ENCODE measurements at regions not wholly inside any gene's neighbourhood (a gene's known extent, or its start where the extent isn't known, plus 50 kb on each side); places are given as distances from the start of the nearest gene placed in this dataset.

DNA sequence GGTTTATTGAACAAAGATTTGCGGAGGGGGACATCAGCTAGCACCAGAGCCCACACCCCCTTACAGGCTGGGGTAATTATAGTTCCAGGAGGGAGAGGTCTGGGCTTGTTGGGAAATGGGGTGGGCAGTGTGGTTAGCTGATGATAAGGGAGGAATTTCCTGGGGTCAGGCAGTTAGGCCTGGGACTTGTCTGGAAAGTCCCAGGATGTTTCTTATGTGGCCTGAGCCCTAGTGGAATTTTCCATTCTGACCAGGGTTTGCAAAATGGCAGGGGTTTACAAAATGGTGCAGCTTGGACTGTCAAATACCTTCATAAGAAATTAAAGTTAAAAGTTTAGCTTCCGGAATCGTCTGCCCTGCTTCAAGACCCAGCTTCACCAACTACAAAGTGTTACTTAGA, 199.1 kb downstream of the FBXO15 start:
- Histone ChIP-seq H3K4me1 (no peaks in the 10 kb centered on the region), H3K9me3 (no peaks in the 10 kb centered on the region), H3K4me3 (no peak overlapping the region), H3K36me3 (replicated peaks) (no peaks in the 10 kb centered on the region), H3K27me3 (ENCODE audit: low read depth) (no peaks in the 10 kb centered on the region)
- in situ Hi-C loops (cut with MboI; ENCODE audit: low sequenced_read_pairs), result no loop called here
- no peak for DNase-seq (ENCODE audit: low spot score in 2 of 2)

DNA sequence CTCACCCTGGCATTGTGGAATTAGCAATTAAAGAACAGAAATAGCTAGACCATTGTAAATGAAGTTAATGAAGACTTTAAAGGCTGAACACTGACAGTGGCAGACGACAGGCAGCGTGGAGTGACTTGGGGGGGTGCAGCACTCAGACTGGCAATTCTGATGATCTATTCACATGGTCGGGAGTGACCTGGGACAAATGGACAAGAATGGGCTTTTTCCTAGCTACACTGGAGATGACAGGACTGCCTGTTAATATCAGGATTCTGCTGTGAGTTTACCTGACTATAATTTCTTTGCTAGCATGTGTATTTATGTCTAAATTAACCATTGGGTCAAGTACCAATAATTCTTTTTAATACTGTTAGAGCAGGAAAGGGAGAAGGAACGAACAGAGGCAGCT, 199.6 kb downstream of the FBXO15 start:
- Histone ChIP-seq H3K9me3 (no peaks in the 10 kb centered on the region), H3K4me3 (no peak overlapping the region), H3K36me3 (replicated peaks) (no peaks in the 10 kb centered on the region), H3K4me1 (no peaks in the 10 kb centered on the region), H3K27me3 (ENCODE audit: low read depth) (no peaks in the 10 kb centered on the region)
- in situ Hi-C loops (cut with MboI; ENCODE audit: low sequenced_read_pairs), result no loop called here
- no peak for DNase-seq (ENCODE audit: low spot score in 2 of 2)

DNA sequence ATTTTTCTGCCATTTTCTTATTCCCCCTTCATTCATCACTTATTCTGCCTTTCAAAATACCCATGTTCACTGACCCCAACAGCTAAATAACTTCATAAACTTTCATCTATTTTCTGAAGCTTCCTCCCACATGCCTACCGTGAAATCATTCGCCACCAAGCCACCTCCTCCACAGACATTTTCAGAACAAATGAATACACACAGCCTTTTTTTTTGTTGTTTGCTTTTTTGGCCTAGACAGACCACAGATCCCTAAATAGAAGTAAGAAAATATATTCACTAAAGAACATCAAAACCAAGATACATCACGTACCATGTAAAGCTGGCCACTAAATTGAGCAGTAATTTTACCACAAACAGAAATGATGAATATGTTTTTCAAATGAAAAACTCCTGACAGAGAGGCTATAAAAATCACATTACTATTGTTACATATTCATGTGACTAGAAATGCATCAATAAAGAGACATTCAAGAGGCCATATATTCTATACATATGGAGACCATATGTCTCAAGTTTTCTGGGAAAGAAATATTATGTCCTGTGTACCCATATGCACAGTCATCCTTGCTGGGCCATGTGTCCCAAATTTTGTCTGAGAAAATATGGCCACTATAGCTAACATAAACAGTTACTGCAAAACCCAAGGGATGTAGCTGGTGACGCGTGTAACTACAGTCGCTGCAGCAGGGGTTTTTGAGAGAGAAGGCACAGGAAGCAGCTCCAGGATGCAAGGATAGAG, 200.3 kb downstream of the FBXO15 start:
- in situ Hi-C loops (cut with MboI; ENCODE audit: low sequenced_read_pairs), result no loop called here
- Histone ChIP-seq H3K36me3 (replicated peaks) (no peaks in the 10 kb centered on the region), H3K9me3 (no peaks in the 10 kb centered on the region), H3K4me3 (no peak overlapping the region), H3K27me3 (ENCODE audit: low read depth) (no peaks in the 10 kb centered on the region), H3K4me1 (no peaks in the 10 kb centered on the region)
- DNase-seq (ENCODE audit: low spot score in 2 of 2), result no peak

DNA sequence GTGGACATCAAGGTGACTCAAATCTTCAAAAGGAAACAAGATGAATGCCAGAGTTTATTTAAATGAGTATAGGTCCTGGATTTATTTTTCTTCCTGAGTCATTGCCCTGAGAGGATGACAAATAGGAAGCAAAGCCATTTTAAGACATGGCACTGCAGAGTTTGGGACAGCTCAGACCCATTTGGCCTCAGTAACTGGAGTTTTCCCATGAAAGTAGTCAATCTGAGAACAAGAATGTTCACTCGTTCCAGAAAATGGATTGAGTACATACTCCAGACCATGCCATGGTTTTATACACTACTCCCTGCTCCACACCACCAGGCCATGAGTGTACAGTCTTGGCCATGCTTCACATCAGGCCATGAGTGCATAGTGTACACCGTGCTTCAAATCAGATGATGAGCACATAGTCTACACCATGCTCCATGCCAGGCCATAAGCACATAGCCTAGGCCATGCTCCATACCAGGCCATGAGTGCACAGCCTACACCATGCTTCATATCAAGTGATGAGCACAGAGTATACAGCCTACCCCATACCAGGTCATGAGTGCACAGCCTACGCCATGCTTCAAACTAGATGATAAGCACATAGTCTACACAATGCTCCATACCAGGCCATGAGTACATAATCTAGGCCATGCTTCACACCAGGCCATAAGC, 202.4 kb downstream of the FBXO15 start:
- in situ Hi-C loops (cut with MboI; ENCODE audit: low sequenced_read_pairs), result no loop called here
- no peak for DNase-seq (ENCODE audit: low spot score in 2 of 2)

DNA sequence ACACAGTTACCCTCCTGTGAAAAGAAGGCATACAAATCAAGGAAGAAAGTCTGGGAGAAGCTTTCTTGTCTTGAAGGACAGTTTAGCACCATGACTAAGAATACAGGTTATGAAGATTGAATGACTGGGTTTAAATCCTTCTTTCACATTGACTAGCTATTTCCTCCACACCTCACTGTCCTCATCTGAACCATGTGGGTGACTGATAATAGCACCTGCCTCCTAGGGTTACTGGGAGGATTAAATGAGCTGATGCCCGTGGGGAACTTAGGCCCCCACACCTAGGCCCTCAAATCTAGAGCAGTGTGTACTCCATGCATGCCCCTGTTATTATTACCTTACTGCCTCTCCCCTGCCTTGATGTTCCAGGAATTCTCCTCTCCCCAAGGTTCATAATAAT, 202.9 kb downstream of the FBXO15 start:
- H3K4me1 ChIP-seq, result no peaks in the 10 kb centered on the region
- no peaks in the 10 kb centered on the region for H3K27me3 ChIP-seq (ENCODE audit: low read depth)
- H3K36me3 ChIP-seq (replicated peaks), result no peaks in the 10 kb centered on the region
- H3K4me3 ChIP-seq, result no peak overlapping the region
- DNase-seq (ENCODE audit: low spot score in 2 of 2), result no peak
- H3K9me3 ChIP-seq, result no peaks in the 10 kb centered on the region
- in situ Hi-C loops (cut with MboI; ENCODE audit: low sequenced_read_pairs), result no loop called here

More for the DNA sequence above, 202.4 kb downstream of the FBXO15 start:
- H3K4me3 ChIP-seq, result no peak overlapping the region
- H3K9me3 ChIP-seq, result no peaks in the 10 kb centered on the region
- H3K4me1 ChIP-seq, result no peaks in the 10 kb centered on the region
- H3K36me3 ChIP-seq (replicated peaks), result no peaks in the 10 kb centered on the region
- no peaks in the 10 kb centered on the region for H3K27me3 ChIP-seq (ENCODE audit: low read depth)

DNA sequence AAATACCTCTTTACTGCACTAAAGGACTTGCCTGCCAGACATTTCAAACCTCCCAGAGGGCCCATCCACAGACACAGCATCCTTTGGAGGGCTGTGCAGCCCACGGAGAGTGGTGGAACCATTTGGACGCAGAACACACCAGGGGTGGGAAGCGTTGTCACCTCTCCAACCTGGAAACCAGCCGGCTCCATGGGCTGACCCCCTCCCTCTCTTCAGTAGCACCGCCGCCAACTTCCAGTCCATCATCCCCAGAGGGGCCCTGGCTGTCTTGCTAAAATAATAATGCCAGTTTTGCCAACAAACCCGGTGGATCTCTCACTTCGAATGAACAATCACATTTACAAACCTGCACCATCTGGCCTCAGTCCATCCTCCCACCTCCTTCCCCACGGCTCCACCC, 203.9 kb downstream of the FBXO15 start:
- in situ Hi-C loops (cut with MboI; ENCODE audit: low sequenced_read_pairs), result no loop called here
- Histone ChIP-seq H3K36me3 (replicated peaks) (no peaks in the 10 kb centered on the region), H3K4me1 (no peaks in the 10 kb centered on the region), H3K9me3 (no peaks in the 10 kb centered on the region), H3K27me3 (ENCODE audit: low read depth) (no peaks in the 10 kb centered on the region), H3K4me3 (no peak overlapping the region)
- no peak for DNase-seq (ENCODE audit: low spot score in 2 of 2)

DNA sequence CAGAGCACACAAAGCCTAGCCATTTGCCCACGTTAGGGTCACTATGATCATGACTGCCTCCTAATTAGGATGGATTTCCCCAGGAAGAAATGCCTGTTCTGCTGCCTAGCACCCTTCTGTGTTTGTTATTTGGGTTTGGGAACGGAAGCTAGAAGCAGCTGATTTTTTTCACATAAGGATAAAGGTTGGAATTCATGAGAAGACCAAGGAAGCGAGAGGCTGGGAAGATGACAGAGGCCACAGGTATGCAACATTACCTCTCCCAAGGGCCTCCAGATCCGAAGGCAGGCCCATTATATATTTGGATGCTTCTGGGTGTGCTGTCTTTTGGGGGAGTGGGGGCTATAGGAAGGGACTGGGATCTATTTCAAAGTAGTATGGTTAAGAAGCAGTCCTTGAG, 204.7 kb downstream of the FBXO15 start:
- no peaks in the 10 kb centered on the region for H3K27me3 ChIP-seq (ENCODE audit: low read depth)
- no peaks in the 10 kb centered on the region for H3K9me3 ChIP-seq
- H3K4me1 ChIP-seq, result no peaks in the 10 kb centered on the region
- in situ Hi-C loops (cut with MboI; ENCODE audit: low sequenced_read_pairs), result no loop called here
- no peak for DNase-seq (ENCODE audit: low spot score in 2 of 2)
- no peak overlapping the region for H3K4me3 ChIP-seq
- H3K36me3 ChIP-seq (replicated peaks), result no peaks in the 10 kb centered on the region

DNA sequence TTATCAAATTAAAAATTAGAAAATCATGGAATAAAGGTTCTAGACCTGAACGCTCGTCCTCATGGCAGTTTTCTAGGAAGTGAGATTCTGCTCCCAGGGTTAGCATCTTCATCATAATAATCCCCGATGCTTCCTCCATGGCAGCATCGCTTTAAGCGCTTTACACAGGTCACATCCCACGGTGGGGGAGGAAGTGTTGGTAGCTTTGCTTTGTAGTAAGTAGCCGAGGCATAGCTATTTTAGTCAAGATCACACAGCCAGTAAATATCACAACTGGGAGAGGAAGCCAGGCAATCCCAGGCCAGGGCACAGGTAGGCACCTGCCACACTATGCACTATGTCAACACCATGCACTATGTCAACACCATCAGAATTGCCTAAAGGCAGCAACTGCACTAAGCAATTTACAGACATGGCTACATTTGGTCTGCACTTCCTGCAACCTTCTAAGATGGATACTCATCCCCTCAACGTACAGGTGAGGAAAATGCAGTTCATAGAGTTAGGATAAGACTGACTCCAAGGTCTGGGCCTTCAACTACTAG, 205.5 kb downstream of the FBXO15 start:
- Histone ChIP-seq H3K4me3 (no peak overlapping the region), H3K9me3 (no peaks in the 10 kb centered on the region), H3K36me3 (replicated peaks) (no peaks in the 10 kb centered on the region), H3K4me1 (no peaks in the 10 kb centered on the region), H3K27me3 (ENCODE audit: low read depth) (no peaks in the 10 kb centered on the region)
- in situ Hi-C loops (cut with MboI; ENCODE audit: low sequenced_read_pairs), result no loop called here
- no peak for DNase-seq (ENCODE audit: low spot score in 2 of 2)

DNA sequence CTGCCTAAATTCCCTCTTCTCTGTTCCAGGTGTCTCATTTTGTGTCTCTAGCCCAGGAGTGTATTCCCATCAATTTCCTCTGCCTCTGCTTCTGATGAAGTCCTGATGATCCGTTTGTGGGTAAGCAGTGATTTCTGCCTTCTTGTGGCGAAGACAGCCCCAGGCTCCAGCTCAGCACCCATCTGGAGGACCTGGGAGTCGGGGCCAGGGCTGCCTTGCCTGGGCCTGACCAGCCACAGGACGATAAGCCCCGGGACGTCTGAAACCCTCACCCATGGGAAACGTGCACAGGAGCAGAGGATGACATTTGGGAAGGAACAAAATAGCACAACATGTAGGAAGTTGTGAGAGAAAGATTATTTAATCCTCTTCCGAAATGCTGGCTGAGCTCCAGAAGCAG, 206.9 kb downstream of the FBXO15 start:
- Histone ChIP-seq H3K4me1 (no peaks in the 10 kb centered on the region), H3K4me3 (no peak overlapping the region), H3K9me3 (no peaks in the 10 kb centered on the region), H3K36me3 (replicated peaks) (no peaks in the 10 kb centered on the region), H3K27me3 (ENCODE audit: low read depth) (no peaks in the 10 kb centered on the region)
- in situ Hi-C loops (cut with MboI; ENCODE audit: low sequenced_read_pairs), result no loop called here
- DNase-seq (ENCODE audit: low spot score in 2 of 2), result no peak

DNA sequence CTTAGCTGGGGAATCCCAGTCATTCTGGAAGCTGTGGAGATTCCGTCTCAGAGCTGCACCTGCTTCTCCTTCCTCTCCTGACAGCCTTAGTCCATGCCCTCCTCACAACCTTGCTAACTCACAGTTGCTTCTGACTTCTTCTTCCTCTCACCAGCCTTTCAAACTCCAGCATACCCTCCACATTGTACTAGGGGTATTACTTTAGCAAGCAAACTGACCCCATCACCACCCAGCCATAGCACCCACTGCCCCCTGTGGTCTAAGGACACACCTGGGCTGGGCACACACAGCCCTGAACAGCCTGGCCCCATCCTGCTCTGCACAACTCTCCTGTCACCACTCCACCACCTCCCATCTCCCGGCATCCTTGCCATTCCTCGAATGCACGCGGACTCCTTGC, 208.2 kb downstream of the FBXO15 start:
- Histone ChIP-seq H3K4me1 (no peaks in the 10 kb centered on the region), H3K27me3 (ENCODE audit: low read depth) (no peaks in the 10 kb centered on the region), H3K36me3 (replicated peaks) (no peaks in the 10 kb centered on the region), H3K4me3 (no peak overlapping the region), H3K9me3 (no peaks in the 10 kb centered on the region)
- in situ Hi-C loops (cut with MboI; ENCODE audit: low sequenced_read_pairs), result no loop called here
- no peak for DNase-seq (ENCODE audit: low spot score in 2 of 2)

DNA sequence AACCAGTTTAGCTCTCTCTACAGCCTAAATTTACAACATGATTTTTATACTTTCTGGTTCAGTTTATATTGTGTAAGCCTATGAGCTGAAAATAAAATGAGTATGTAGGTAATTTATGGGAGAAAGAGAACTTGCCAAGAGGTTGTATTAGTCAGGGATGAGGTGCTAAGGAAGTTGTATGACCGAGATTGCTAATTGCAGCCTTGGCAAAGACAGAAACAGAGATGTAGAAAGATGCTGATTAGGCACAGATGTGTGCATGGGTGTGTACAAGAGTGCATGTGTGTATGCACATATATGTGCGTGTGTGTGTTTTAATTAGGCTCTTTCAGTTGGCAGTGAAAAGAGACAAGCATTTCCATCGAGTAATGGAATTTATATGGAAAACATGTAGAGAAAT, 213.9 kb downstream of the FBXO15 start:
- H3K27me3 ChIP-seq (ENCODE audit: low read depth), result no peaks in the 10 kb centered on the region
- no peaks in the 10 kb centered on the region for H3K4me1 ChIP-seq
- H3K9me3 ChIP-seq, result no peaks in the 10 kb centered on the region
- in situ Hi-C loops (cut with MboI; ENCODE audit: low sequenced_read_pairs), result no loop called here
- no peaks in the 10 kb centered on the region for H3K36me3 ChIP-seq (replicated peaks)
- no peak for DNase-seq (ENCODE audit: low spot score in 2 of 2)
- no peak overlapping the region for H3K4me3 ChIP-seq

DNA sequence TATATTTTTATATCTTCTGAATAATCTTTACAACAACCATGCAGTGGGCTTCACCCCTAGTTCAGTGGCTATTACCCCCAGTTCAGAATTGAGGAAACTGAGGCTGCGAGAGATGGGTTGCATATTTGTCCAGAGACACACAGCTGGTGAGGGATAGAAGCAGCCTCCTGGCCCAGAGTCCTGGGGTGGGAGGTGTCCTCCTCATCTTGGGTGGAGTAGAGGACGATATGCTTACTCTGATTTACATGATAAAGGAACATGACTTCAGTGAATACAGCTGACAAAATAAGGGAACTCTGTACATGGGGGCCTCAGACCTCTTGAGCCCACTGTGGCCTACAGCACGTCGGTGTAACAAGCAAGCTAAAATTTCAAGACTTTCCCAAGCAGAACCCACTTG, 214.7 kb downstream of the FBXO15 start:
- Histone ChIP-seq H3K9me3 (no peaks in the 10 kb centered on the region), H3K4me3 (no peak overlapping the region), H3K27me3 (ENCODE audit: low read depth) (no peaks in the 10 kb centered on the region), H3K4me1 (no peaks in the 10 kb centered on the region), H3K36me3 (replicated peaks) (no peaks in the 10 kb centered on the region)
- DNase-seq (ENCODE audit: low spot score in 2 of 2), result no peak
- in situ Hi-C loops (cut with MboI; ENCODE audit: low sequenced_read_pairs), result no loop called here

DNA sequence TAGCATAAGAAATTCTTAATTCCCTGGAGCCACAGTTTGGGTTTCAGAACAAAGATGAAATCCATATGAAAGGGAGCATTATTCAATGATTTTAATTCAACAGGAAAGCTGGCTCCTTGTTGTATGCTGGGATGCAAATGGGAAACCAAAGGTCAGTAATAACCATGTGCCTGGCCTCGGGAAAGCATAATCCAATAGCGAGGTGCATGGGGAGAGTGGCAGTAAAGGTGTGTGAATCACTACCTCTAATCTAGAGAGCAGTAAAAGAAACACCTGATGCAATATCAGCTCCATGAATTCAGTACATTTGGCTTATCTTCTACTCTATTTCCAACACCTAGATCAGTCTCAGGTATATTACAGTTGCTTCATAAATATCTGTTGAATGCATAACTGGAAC, 220.1 kb downstream of the FBXO15 start:
- no peak for DNase-seq (ENCODE audit: low spot score in 2 of 2)
- no peaks in the 10 kb centered on the region for H3K36me3 ChIP-seq (replicated peaks)
- in situ Hi-C loops (cut with MboI; ENCODE audit: low sequenced_read_pairs), result no loop called here
- no peaks in the 10 kb centered on the region for H3K9me3 ChIP-seq
- no peaks in the 10 kb centered on the region for H3K27me3 ChIP-seq (ENCODE audit: low read depth)
- no peak overlapping the region for H3K4me3 ChIP-seq
- no peaks in the 10 kb centered on the region for H3K4me1 ChIP-seq

DNA sequence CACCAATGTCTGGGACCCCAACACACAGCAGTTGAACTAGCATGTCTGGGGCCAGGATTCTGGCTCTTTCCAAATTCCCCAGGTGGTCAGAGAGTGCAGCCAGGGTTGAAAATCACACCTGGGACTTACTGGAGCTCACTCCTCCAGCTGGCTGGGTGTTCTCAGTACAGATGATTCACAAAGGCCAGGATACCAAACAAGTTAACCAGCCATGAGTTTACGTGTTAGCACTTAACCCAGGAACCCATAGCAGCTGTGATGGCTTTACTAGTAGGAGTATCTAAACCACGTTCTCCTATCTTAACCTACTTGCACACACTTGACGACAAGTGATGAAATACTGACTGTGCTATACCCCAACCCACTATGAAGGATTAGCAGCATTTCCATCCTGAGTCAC, 222.8 kb downstream of the FBXO15 start:
- Histone ChIP-seq H3K27me3 (ENCODE audit: low read depth) (no peaks in the 10 kb centered on the region), H3K36me3 (replicated peaks) (no peaks in the 10 kb centered on the region), H3K4me1 (no peaks in the 10 kb centered on the region), H3K4me3 (no peak overlapping the region), H3K9me3 (no peaks in the 10 kb centered on the region)
- in situ Hi-C loops (cut with MboI; ENCODE audit: low sequenced_read_pairs), result no loop called here
- DNase-seq (ENCODE audit: low spot score in 2 of 2), result no peak

Measured in HAP-1 (cell line).